ENCODE measurements at regions not wholly inside any gene's neighbourhood (a gene's known extent, or its start where the extent isn't known, plus 50 kb on each side); places are given as distances from the start of the nearest gene placed in this dataset.

GRCh38 chr1:70820396-70820795, 227.2 kb downstream of the PTGER3 start (continued):
- TF ChIP-seq, protein P1, sequence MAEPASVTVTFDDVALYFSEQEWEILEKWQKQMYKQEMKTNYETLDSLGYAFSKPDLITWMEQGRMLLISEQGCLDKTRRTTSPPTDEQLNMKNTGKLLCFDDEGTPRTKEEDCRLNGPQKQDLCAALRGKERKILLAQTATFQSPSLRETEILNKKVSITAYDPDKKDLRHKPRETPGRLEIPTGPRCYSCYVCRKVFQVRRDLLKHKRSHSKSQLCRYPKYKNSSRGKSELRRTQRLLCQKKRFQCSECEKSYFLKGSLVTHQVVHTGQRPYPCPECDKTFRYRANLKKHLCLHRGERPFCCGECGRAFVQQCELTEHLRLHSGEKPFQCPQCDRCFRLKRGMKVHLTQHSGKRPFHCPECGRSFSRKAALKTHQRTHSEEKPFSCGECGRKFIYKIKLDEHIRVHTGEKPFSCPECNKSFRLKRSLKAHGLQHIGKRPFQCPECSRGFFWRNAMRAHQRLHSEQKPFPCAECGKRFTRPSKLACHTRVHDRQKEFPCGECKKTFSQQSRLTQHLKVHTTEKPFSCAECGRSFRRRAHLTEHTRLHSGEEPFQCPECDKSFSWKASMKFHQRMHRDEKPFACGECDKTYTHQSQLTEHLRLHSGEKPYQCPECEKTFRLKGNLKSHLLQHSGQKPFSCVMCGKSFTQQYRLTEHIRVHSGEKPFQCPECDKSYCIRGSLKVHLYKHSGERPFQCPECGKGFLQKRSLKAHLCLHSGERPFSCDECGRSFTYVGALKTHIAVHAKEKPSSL (CRISPR knock-in tag; conservative IDR thresholded peaks at IDR 0.05): no peak

GRCh38 chr1:70820995-70821394, 226.6 kb downstream of the PTGER3 start:
- POLR2A ChIA-PET: no interaction called here
- Mint-ChIP-seq H3K27ac (no peak overlapping the region), H3K9me3 (peaks cover 9% of the 10 kb centered on the region), H3K27me3 (ENCODE audit: low read depth) (no peaks in the 10 kb centered on the region), H3K36me3 (no peaks in the 10 kb centered on the region), H3K4me1 (peaks cover 5% of the 10 kb centered on the region; the same call in 1 of the 2 replicates), H3K4me3 (no peak overlapping the region)
- CTCF ChIA-PET: no interaction called here
- no peak for DNase-seq (ENCODE audit: low spot score)
- TF ChIP-seq RELA (CRISPR knock-in tag; IDR thresholded peaks at IDR 0.05; ENCODE audit: borderline replicate concordance) (no peak), ZBTB21 (CRISPR knock-in tag; IDR thresholded peaks at IDR 0.05; ENCODE audit: borderline replicate concordance) (no peak), JUN (CRISPR knock-in tag; IDR thresholded peaks at IDR 0.05) (no peak), SOX15 (CRISPR knock-in tag; IDR thresholded peaks at IDR 0.05) (no peak), TEAD4 (CRISPR knock-in tag; IDR thresholded peaks at IDR 0.05) (no peak), MXD4 (CRISPR knock-in tag; IDR thresholded peaks at IDR 0.05; ENCODE audit: borderline replicate concordance) (no peak), RORB (CRISPR knock-in tag; IDR thresholded peaks at IDR 0.05) (no peak), NFYB (CRISPR knock-in tag; conservative IDR thresholded peaks at IDR 0.05; ENCODE audit: low read depth) (no peak)
- TF ChIP-seq, protein P2, sequence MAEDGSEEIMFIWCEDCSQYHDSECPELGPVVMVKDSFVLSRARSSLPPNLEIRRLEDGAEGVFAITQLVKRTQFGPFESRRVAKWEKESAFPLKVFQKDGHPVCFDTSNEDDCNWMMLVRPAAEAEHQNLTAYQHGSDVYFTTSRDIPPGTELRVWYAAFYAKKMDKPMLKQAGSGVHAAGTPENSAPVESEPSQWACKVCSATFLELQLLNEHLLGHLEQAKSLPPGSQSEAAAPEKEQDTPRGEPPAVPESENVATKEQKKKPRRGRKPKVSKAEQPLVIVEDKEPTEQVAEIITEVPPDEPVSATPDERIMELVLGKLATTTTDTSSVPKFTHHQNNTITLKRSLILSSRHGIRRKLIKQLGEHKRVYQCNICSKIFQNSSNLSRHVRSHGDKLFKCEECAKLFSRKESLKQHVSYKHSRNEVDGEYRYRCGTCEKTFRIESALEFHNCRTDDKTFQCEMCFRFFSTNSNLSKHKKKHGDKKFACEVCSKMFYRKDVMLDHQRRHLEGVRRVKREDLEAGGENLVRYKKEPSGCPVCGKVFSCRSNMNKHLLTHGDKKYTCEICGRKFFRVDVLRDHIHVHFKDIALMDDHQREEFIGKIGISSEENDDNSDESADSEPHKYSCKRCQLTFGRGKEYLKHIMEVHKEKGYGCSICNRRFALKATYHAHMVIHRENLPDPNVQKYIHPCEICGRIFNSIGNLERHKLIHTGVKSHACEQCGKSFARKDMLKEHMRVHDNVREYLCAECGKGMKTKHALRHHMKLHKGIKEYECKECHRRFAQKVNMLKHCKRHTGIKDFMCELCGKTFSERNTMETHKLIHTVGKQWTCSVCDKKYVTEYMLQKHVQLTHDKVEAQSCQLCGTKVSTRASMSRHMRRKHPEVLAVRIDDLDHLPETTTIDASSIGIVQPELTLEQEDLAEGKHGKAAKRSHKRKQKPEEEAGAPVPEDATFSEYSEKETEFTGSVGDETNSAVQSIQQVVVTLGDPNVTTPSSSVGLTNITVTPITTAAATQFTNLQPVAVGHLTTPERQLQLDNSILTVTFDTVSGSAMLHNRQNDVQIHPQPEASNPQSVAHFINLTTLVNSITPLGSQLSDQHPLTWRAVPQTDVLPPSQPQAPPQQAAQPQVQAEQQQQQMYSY (CRISPR knock-in tag; IDR thresholded peaks at IDR 0.05): no peak
- ATAC-seq: no peak

DNA sequence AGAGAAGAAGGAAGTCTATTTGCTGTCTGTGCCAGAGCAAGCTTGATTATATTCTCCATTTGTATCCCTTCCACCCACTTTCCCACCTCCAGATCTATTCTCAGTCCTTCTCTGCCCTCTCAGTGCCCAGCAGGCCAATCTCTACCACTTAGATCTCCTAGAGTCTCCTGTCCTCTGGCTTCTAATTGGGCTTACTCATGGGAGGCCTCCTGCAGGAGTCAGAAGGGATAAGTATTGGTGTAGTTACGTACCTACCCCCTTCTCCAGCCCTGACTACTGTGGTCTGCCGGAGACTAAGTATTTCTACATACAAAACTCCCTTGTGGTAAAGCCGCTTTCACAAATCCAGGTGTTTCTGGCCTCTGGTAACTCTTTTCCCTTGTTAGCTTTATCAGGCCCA, 221.2 kb downstream of the PTGER3 start:
- no peak overlapping the region for H3K4me3 Mint-ChIP-seq
- CTCF ChIA-PET: no interaction called here
- POLR2A ChIA-PET: no interaction called here
- peaks cover under 1% of the 10 kb centered on the region; the same call in 1 of the 2 replicates for H3K36me3 Mint-ChIP-seq
- TF ChIP-seq, protein P3, sequence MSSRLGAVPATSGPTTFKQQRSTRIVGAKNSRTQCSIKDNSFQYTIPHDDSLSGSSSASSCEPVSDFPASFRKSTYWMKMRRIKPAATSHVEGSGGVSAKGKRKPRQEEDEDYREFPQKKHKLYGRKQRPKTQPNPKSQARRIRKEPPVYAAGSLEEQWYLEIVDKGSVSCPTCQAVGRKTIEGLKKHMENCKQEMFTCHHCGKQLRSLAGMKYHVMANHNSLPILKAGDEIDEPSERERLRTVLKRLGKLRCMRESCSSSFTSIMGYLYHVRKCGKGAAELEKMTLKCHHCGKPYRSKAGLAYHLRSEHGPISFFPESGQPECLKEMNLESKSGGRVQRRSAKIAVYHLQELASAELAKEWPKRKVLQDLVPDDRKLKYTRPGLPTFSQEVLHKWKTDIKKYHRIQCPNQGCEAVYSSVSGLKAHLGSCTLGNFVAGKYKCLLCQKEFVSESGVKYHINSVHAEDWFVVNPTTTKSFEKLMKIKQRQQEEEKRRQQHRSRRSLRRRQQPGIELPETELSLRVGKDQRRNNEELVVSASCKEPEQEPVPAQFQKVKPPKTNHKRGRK (CRISPR knock-in tag; IDR thresholded peaks at IDR 0.05; ENCODE audit: borderline replicate concordance): no peak
- H3K27me3 Mint-ChIP-seq (ENCODE audit: low read depth): no peaks in the 10 kb centered on the region
- peaks cover 5% of the 10 kb centered on the region; the same call in 1 of the 2 replicates for H3K4me1 Mint-ChIP-seq
- no peak overlapping the region for H3K27ac Mint-ChIP-seq
- ATAC-seq (no peak), DNase-seq (ENCODE audit: low spot score) (no peak)
- H3K9me3 Mint-ChIP-seq: peaks cover 14% of the 10 kb centered on the region

DNA sequence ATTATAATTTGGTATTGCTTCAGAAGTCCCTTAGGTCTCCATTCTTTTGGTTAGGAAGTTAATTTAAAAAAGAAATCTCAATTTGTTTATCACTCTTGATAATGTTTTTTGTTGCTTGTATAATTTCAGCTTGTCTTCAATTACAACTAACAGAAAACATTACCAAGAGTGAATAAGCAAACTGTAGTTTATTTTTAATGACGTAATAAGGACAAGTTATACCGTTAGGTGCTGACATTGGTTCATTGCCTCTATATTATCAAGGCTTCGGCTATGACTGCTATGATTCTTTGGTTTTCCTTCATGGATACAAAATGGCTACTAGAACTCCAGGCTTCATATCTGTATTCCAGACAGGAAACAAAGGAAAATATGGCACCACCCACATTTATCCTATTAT, 220.6 kb downstream of the PTGER3 start:
- CTCF ChIA-PET: no interaction called here
- TF ChIP-seq AR (CRISPR knock-in tag; IDR thresholded peaks at IDR 0.05) (no peak), CDX4 (CRISPR knock-in tag; IDR thresholded peaks at IDR 0.05; ENCODE audit: borderline replicate concordance) (no peak), ZNF416 (CRISPR knock-in tag; IDR thresholded peaks at IDR 0.05) (no peak), ZNF232 (CRISPR knock-in tag; IDR thresholded peaks at IDR 0.05) (no peak)
- TF ChIP-seq, protein P4, sequence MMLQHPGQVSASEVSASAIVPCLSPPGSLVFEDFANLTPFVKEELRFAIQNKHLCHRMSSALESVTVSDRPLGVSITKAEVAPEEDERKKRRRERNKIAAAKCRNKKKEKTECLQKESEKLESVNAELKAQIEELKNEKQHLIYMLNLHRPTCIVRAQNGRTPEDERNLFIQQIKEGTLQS (CRISPR knock-in tag; conservative IDR thresholded peaks at IDR 0.05): no peak
- Mint-ChIP-seq H3K36me3 (peaks cover 4% of the 10 kb centered on the region; the same call in 1 of the 2 replicates), H3K4me3 (no peak overlapping the region), H3K9me3 (peaks cover 18% of the 10 kb centered on the region), H3K4me1 (peaks cover 5% of the 10 kb centered on the region; the same call in 1 of the 2 replicates), H3K27me3 (ENCODE audit: low read depth) (no peaks in the 10 kb centered on the region), H3K27ac (no peak overlapping the region)
- ATAC-seq (no peak), DNase-seq (ENCODE audit: low spot score) (no peak)
- POLR2A ChIA-PET: no interaction called here

Data from WTC11 (cell line).